ENCODE measurements at regions not wholly inside any gene's neighbourhood (a gene's known extent, or its start where the extent isn't known, plus 50 kb on each side); places are given as distances from the start of the nearest gene placed in this dataset.

GRCh38 chr3:147813256-147813655 lies 404.1 kb downstream of the ZIC1 start:
- in situ Hi-C loops (cut with HindIII; ENCODE audit: low pct_unique_long_range_greater_than_20kb, low sequenced_read_pairs) (no loop called here), intact Hi-C loops (cut with micrococcal nuclease; ENCODE audit: unreplicated experiment) (no loop called here)
- H3K4me3 ChIP-seq (ENCODE audit: low read depth in 2 of 2, low read length in 2 of 2) = no peak overlapping the region
- no peaks in the 10 kb centered on the region for H3K9me3 ChIP-seq (ENCODE audit: control insufficient read depth, insufficient read depth, low read depth, low read length)
- no peaks in the 10 kb centered on the region for H3K27me3 ChIP-seq (ENCODE audit: control insufficient read depth, insufficient read depth, low read length)
- CTCF ChIA-PET = no interaction called here
- ATAC-seq (no peak), DNase-seq (ENCODE audit: low read depth, low spot score) (no peak)
- no peak overlapping the region for H3K27ac ChIP-seq (ENCODE audit: low read length)
- TF ChIP-seq, protein P1, sequence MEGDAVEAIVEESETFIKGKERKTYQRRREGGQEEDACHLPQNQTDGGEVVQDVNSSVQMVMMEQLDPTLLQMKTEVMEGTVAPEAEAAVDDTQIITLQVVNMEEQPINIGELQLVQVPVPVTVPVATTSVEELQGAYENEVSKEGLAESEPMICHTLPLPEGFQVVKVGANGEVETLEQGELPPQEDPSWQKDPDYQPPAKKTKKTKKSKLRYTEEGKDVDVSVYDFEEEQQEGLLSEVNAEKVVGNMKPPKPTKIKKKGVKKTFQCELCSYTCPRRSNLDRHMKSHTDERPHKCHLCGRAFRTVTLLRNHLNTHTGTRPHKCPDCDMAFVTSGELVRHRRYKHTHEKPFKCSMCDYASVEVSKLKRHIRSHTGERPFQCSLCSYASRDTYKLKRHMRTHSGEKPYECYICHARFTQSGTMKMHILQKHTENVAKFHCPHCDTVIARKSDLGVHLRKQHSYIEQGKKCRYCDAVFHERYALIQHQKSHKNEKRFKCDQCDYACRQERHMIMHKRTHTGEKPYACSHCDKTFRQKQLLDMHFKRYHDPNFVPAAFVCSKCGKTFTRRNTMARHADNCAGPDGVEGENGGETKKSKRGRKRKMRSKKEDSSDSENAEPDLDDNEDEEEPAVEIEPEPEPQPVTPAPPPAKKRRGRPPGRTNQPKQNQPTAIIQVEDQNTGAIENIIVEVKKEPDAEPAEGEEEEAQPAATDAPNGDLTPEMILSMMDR (IDR thresholded peaks at IDR 0.05) = no peak
- TF ChIP-seq TCF7L2 (IDR thresholded peaks at IDR 0.05; ENCODE audit: low read depth, low read length) (no peak), POLR2AphosphoS5 (IDR thresholded peaks at IDR 0.05; ENCODE audit: low read depth, low read length) (no peak), SIN3A (IDR thresholded peaks at IDR 0.05; ENCODE audit: borderline replicate concordance, insufficient read depth, low read depth, low read length) (no peak)
- TF ChIP-seq, protein P2, sequence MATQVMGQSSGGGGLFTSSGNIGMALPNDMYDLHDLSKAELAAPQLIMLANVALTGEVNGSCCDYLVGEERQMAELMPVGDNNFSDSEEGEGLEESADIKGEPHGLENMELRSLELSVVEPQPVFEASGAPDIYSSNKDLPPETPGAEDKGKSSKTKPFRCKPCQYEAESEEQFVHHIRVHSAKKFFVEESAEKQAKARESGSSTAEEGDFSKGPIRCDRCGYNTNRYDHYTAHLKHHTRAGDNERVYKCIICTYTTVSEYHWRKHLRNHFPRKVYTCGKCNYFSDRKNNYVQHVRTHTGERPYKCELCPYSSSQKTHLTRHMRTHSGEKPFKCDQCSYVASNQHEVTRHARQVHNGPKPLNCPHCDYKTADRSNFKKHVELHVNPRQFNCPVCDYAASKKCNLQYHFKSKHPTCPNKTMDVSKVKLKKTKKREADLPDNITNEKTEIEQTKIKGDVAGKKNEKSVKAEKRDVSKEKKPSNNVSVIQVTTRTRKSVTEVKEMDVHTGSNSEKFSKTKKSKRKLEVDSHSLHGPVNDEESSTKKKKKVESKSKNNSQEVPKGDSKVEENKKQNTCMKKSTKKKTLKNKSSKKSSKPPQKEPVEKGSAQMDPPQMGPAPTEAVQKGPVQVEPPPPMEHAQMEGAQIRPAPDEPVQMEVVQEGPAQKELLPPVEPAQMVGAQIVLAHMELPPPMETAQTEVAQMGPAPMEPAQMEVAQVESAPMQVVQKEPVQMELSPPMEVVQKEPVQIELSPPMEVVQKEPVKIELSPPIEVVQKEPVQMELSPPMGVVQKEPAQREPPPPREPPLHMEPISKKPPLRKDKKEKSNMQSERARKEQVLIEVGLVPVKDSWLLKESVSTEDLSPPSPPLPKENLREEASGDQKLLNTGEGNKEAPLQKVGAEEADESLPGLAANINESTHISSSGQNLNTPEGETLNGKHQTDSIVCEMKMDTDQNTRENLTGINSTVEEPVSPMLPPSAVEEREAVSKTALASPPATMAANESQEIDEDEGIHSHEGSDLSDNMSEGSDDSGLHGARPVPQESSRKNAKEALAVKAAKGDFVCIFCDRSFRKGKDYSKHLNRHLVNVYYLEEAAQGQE (IDR thresholded peaks at IDR 0.05; ENCODE audit: insufficient read depth in 1 of 2, low read depth in 2 of 2, low read length in 1 of 2) = no peak
- POLR2A ChIA-PET = no interaction called here
- BruUV-seq (replicated peaks) = no TSS peak
- H3K36me3 ChIP-seq (ENCODE audit: control insufficient read depth, insufficient read depth, low read length) = no peaks in the 10 kb centered on the region
- no peaks in the 10 kb centered on the region for H3K4me1 ChIP-seq (ENCODE audit: control insufficient read depth, insufficient read depth, low read length)

GRCh38 chr3:147816752-147817151 lies 407.6 kb downstream of the ZIC1 start:
- Histone ChIP-seq H3K27me3 (ENCODE audit: control insufficient read depth, insufficient read depth, low read length) (no peaks in the 10 kb centered on the region), H3K36me3 (ENCODE audit: control insufficient read depth, insufficient read depth, low read length) (no peaks in the 10 kb centered on the region), H3K4me3 (ENCODE audit: low read depth in 2 of 2, low read length in 2 of 2) (no peak overlapping the region), H3K4me1 (ENCODE audit: control insufficient read depth, insufficient read depth, low read length) (no peaks in the 10 kb centered on the region), H3K9me3 (ENCODE audit: control insufficient read depth, insufficient read depth, low read depth, low read length) (no peaks in the 10 kb centered on the region; the same call in 1 of the 2 replicates), H3K27ac (ENCODE audit: low read length) (no peak overlapping the region)
- ChIA-PET CTCF (no interaction called here), POLR2A (no interaction called here)
- TF ChIP-seq, protein P2 (IDR thresholded peaks at IDR 0.05; ENCODE audit: insufficient read depth in 1 of 2, low read depth in 2 of 2, low read length in 1 of 2) = no peak
- TF ChIP-seq, protein P1 (IDR thresholded peaks at IDR 0.05) = no peak
- in situ Hi-C loops (cut with HindIII; ENCODE audit: low pct_unique_long_range_greater_than_20kb, low sequenced_read_pairs) = no loop called here
- DNase-seq (ENCODE audit: low read depth, low spot score) (no peak), ATAC-seq (no peak)
- intact Hi-C loops (cut with micrococcal nuclease; ENCODE audit: unreplicated experiment) = no loop called here
- BruUV-seq (replicated peaks) = no TSS peak

Measured in Panc1 (cell line).